Muscle of back (tissue), 3 donors: ENCODE measurements at regions not wholly inside any gene's neighbourhood (a gene's known extent, or its start where the extent isn't known, plus 50 kb on each side); places are given as distances from the start of the nearest gene placed in this dataset.

Source experiments
- DNase-seq, 3 donors: peaks; one replicate each; pipeline versions ENCODE4 v3.0.0 to v3.0.0-alpha.2; 2013

- peak in 1 of 3 donors; percentile 73 for DNase-seq
These were observed 50.9 kb upstream of the CNIH3 start for GRCh38 chr1:224565186-224565585.

GRCh38 chr1:224565611-224566406 is 50.3 kb upstream of the CNIH3 start:
- no peak for DNase-seq
